NK-92 (cell line): ENCODE measurements at regions not wholly inside any gene's neighbourhood (a gene's known extent, or its start where the extent isn't known, plus 50 kb on each side); places are given as distances from the start of the nearest gene placed in this dataset.
"Not testable (repeated sequence)": the region's sequence is repeated elsewhere in the genome, so short reads cannot be mapped to it uniquely, and the experiment has no call there.

Source experiments
- DNase-seq: peaks from one replicate; lab custom pipeline; 2025; ENCODE audit not compliant: unreplicated experiment; lab: John Stamatoyannopoulos, UW

DNA sequence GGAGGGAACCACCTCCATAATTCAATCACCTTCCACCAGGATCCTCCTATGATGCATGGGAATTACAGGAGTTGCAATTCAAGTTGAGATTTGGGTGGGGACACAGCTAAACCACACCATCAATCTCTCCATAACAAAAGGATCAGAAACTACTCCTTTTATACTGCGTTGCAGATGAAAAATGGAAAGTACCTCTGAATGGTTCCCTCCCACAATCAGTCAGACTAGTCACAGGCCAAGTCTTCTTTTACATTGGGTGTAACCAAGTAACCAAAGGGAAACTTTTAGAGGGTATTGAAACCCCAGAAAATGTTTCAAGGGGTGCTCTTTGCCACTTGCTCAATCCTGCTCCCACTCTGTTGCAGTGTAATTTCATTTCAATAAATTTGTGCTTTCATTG lies 504.3 kb upstream of the CNTN3 start:
- no peak for DNase-seq

DNA sequence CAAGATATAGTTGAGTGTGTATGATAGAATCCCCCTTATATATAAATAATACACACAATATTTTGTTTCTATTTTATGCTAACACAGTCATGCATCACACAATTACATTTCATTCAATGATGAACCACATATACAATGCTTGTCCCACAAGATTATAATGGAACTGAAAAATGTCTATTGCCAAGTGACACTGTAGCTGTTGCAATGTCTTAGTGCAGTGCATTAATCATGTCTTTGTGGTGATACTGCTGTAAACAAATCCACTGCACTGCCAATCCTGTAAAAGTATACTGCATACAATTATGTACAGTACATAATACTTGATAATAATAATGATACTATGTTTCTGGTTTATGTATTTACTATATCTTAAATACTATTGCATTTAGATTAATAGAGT lies 512.1 kb upstream of the CNTN3 start:
- DNase-seq: no peak

DNA sequence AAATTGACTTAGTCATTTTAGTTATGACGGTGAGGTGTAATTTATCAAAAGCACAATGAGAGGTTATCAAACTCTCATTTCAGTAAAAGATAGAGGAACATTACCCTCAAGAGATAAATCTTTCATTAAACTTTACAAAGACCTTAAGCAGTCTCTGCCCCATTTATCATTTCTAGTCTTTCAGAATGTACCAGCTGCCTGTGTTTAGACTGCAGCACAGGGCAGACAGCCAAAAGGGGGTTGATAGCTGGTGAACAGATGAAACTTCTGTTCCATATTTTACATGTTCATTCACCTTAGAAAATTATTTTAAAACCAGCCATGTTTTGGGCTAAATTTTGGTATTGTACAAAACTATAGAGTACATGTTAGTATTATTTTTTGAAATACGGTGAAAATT lies 514.6 kb upstream of the CNTN3 start:
- no peak for DNase-seq

DNA sequence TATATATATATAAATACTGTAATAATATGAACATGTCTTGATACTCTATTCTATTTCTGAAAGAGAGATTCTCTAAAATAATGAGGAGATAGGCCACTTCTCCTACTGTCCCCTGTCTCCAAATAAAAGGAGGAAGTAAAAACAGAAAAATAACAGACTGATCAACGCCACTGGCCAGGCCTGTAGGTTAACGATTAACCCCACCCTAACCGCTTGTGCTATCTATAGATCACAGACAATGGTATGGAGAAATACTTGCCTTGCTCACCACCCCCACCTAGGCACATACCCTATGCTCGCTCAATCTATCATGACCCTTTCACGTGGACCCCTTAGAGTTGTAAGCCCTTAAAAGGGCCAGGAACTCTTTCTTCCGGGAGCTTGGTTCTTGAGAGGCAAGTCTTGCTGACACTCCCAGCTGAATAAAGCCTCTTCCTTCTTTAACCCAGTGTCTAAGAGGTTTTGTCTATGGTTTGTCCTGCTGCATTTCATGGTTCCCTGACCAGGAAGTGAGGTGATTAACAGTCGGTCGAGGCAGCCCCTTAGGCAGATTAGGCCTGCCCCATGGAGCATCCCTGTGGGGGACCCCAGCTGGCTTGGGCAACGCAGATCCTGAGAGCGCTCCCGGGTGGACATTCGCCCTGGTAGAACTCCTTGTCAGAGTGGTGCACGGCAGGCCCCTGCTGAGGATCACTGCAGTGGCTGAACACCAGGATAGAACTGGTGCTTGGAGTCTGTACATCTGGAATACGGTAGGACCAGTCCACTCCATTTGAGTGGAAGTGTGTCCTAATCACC lies 521.8 kb upstream of the CNTN3 start:
- DNase-seq: no peak

DNA sequence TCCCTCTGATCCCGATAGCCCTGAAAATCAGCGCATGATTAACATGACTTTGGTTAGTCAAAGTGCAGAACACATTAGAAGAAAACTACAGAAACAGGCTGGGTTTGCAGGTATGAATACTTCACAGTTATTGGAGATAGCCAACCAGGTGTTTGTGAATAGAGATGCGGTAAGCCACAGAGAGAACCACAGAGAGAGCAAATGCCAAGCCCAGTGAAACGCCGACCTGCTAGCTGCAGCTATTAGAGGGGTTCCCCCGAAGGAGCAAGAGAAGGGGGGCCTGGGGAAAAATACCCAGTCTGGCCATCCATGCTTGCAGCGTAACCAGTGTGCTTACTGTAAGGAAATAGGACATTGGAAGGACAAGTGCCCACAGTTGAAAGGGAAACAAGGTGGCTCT lies 523.9 kb upstream of the CNTN3 start:
- DNase-seq: no peak

DNA sequence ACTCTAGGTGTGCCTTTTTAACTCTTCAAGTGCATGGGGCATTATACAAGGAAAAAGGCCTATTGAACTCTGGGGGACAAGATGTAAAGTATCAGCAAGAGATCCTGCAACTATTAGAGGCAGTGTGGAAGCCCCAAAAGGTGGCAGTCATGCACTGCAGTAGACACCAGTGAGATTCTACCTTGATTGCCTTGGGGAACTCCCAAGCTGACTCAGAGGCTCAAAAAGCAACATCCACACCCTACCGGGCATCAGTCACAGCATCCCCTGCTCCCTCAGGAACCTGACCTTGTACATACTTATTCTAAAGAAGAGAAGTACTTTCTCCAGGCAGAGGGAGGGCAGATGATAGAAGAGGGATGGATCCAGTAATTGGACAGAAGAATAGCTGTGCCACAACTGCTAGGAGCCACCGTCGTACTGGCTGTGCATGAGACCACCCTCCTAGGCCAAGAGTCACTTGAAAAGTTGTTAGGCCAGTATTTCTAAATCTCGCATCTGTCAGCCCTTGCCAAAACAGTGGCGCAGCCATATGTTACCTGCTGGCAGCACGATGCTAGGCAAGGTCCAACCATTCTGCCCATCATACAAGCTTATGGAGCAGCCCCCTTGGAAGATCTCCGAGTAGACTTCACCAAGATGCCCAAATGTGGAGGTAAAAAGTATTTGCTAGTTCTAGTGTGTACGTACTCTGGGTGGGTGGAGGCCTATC lies 523.1 kb upstream of the FRG2C start:
- no peak for DNase-seq

DNA sequence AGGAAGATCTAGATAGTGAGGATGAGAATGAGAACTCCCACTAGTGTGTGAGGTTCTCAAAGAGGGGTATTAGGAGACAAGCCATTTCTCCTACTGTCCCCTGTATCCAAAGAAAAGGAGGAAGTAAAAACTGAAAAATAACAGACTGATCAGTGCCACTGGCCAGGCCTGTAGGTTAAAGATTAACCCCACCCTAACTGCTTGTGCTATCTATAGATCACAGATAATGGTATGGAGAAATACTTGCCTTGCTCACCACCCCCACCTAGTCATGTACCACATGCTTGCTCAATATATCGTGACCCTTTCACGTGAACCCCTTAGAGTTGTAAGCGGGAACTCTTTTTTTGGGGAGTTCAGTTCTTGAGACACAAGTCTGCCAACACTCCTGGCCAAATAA lies 519.7 kb upstream of the FRG2C start:
- no peak for DNase-seq

DNA sequence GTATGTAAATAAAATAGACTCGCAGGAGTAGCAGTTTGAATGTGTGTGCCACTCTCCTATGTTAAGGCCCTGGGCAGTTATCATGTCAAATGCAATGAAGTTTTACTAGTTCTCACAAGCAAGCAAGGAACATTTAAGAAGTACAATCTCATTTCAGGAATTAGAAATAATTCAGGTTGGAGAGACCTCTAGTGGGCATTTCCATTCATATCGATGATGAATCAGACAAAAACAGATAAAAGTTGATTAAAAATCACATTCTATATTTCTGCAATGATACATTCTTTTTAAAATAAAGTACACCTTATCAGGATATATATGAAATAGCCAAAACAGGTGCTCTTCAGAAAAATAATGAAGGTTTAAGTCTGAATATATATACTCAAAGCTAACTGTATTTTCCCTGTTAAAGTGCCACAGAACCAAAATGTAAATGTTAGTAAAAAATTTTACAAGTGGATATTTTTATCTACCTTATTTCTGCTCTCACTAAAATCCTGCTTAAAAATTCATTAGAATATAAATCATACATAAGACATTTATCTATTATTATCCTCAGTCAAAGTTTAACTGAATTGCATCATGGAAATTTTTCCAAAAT lies 492.4 kb upstream of the FRG2C start:
- DNase-seq: no peak

DNA sequence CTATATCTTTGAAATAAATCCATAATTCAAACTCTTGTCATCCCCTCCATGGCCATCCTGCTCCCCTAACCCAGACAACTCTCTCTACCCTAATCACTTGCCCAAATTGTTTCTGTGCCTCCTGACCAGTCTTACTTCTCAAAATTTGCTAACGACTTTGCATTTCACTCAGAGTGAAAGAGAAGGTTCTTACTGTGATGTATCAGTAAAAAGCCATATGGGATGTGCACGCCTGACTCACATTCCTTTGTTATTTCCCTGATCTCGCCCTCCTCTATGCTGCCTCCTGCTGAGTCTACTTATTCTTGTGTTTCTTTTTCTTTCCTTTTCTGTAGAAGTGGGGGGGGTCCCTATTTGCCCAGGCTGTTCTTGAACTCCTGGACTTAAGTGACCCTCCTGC lies 487.2 kb upstream of the FRG2C start:
- no peak for DNase-seq

DNA sequence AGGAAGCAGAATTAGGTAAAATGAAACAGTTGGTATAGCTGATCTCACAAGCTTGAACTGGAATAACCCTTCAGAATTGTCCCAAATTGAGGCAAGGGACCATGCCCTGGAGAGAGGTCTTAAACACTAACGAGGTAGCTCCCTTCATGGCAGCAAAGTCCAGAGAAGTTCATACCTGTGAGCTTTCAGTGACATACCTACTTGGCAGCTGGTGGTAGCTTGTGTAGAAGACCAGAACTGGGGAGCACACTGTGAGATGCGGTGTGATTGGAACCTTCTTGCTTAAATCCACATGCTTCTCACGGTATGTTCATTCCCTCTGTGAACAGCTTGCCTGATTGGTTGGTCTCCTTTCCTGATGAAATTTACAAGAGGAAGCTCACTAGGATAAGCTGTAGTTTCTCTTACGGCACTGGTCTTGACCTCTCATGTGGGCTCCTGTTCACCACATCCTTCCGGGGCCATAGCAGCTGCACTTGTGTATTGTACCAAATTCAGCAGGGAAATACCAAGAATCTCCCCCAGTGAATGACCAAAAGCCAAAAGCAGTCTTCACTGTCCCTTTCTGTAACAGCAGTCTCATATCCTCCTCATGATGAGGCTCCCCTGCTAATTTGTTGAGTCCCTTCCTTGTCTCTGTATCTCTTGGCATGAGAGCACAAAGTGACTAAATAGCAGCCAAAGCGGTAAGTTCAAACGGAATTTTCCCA lies 483.7 kb upstream of the FRG2C start:
- DNase-seq: no peak

DNA sequence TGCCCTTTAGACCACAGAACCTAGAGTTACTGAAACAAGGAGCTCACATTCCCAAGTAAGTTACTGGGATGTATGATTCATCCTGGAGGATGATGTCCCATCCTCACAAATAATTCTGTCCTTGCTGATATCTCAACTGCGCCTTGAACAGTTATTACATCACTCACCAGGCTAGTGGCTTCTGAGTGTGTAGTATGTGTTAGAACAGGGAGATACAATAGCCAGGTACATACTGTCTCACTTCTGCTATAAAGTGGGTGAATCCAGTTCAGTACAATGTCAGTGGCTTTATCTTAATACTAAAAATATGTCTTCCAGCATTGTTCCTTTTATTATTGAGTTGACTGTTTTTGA lies 483.2 kb upstream of the FRG2C start:
- DNase-seq: no peak

DNA sequence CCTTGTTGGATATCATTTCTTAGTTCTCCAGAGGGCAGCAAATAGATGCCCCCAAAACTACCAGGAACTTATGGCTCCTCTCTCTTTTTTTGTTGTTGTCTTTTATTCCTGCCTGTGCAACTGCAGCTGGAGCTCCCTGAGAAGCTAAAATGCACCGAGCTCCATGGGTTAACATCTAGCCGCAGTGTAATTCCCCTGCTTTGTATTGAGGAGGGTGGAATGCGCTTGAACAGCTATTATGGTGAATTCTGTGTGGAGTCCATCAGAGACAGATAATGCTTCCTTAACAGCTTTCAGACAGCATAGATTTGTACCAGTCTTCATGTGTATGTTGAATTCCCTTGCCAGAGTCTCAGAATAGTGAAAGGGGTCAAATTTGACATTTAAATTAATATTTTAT lies 475.2 kb upstream of the FRG2C start:
- DNase-seq: no peak

DNA sequence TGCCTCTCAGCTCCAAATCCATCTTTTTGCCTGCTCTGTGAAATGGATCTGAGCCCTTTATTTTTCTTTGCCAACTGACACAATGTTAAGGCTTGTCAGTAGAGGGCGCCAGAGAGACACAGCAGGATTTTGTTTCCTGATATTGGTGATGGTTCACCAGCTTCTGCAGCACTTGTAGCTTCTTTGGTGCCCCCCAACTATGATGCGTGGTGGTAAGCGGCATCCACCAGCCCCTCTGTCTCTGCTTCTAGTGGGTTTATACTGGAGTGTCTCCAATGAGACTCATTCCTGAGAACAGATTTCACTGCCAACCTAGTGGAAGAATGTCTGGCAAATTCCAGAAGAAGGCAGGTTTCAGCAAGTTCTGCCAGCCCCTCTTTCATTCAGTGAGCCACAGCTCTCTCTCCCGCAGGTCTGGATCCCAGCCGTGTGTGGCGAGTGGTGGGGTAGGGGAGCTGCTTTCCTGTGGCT lies 471.9 kb upstream of the FRG2C start:
- DNase-seq: no peak

DNA sequence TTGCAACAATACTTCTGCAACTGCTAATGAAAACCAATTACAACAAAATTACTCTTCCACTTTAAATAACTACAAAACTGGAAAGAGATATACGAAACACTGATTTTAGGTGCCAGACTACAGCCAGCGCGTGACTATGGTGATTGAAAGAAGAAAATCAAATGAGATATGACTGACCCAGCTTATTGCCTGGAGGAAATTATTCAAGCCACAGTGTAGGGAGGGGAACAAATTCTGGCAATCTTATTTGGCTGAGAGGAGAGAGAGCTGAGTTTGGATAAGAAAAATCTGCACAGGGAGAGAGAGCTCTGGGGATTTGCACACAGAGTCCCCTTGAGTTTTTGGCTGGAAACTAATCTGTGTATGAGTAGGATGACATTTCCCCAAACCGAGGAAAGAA lies 470.3 kb upstream of the FRG2C start:
- DNase-seq: no peak

DNA sequence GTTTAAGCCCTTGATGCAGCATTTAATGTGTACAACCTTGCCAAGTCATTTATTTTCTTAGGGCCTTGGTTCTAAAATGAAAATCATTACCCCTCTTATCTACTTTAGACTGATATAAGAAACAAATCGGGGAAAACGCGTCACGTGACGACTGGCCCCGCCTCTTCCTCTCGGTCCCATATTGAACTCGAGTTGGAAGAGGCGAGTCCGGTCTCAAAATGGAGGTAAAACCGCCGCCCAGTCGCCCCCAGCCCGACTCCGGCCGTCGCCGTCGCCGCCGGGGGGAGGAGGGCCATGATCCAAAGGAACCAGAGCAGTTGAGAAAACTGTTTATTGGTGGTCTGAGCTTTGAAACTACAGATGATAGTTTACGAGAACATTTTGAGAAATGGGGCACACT lies 449.8 kb upstream of the FRG2C start:
- not testable (repeated sequence) for DNase-seq

DNA sequence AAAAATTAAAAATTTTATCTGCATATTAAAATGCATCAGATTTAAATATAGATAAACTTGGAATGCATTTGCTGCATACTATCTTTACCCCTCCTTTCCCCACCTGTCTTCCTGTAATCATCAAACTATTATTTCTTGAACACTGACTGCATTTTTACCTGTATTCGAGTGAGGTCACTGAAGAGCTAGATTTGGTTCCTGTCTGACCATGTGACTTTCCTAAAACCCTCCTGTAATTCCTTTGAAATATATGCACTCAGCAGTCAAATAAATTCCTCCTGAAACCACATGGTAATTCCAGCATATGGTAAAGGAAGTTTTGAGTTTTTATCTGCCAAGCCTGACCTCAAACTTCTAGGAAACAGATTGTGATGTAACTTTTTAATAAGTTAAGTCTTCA lies 445.6 kb upstream of the FRG2C start:
- DNase-seq: no peak

DNA sequence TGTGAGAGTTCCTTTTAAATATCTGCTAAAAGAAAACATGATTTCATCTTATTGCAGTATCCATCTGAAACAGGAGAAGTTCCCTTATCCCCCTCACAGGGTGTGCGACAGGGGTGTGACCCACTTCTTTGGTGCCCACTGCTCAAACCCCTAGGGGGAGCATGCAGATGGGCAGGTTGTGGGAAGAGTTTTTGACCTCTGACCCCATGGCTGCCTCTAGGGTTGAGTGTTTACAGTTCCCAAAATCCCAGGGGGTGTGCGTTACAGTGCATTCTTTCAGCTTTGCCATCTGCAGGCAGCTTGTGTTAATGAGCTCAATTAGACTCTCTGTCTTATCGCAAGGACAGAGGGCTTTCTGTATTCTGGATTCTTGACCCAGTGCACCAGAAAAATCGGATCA lies 443.2 kb upstream of the FRG2C start:
- DNase-seq: no peak

DNA sequence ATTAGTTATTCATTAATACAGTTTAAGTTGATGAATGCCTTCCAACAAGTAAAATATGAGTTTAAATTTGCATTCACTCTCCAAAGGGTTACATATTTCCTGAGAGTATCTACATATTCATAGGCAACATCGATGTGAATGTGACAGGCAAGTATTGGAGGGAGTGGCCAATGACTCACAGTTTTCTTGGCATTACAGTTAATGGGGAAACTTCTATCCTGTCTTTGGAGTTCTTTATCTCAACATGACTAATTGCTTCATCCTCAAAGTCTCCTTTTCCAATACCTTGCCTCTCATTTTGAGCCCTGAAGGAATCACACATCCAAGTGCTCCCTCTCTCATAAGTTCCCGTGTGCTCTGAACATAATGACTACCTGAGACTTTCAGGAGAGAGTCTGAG lies 439.7 kb upstream of the FRG2C start:
- DNase-seq: no peak

DNA sequence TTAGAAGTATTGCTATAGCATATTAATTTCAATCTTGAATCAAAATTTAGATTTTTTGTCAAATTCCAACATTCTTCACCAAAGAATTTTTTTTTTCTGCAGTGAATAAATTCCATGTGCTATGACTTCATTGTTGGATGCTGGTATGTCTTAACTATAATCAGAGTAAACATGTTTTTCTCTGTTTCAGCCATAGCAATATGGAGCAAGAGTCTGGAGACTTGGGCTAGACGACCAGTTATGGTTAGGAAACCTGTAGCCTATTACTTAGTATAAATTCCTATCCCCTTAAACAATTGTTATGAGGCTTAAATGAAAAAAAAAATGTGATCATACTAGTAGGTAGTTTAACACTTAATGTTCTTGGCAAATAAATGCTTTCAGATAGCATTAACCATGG lies 431.9 kb upstream of the FRG2C start:
- DNase-seq: no peak

DNA sequence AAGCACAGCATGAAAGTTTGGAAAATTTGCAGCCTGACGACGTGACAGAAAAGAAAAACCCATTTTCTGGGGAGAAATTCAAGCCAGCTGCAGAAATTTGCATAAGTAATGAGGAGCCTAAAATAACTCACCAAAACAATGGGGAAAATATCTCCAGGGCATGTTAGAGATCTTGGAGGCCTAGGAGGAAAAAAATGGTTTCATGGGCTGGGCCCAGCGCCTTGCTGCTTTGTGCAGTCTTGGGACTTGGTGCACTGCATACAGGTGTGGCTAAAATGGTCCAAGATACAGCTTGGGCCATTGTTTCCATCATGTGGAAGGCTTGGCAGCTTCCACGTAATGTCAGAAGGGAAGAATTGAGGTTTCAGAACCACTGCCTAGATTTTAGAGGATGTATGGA lies 428.5 kb upstream of the FRG2C start:
- DNase-seq: no peak

DNA sequence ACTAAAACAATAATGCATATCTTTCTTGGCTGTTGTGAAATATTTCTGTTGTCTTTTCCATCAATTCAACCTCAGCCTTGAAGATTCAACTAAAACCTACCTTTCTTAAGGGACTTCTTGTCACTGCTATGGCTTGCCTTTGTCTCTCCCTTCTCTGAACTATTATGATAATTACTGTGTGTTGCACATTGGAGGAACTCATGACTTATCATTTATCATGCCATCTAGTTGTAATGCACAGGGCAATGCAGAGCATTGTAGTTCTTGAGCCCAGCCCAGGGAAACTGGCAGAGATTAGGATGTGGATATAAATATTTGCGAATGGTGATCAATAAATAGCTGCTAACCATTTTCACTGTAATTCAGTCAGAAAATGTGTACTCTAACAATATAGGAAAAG lies 427.1 kb upstream of the FRG2C start:
- no peak for DNase-seq

DNA sequence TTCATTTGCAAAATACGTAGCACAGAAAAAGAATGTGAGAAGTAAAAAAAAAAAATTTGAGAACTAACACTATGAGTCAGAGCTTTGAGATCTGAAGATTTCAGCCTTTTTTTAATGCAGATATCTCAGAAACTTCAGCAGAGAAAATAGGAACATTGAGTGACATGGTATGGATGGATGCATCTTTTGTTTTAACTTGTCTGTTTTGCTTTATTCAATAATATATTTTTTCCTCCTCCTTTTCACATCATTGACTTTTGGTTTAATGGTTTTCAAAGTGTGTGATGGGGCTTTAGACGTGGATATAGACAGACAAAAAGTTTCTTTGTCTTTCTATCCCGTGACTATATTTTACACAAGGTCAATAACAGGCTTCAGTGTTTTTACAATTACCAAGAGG lies 426.7 kb upstream of the FRG2C start:
- no peak for DNase-seq
